Body of pancreas (tissue), 4 donors: ENCODE measurements at regions not wholly inside any gene's neighbourhood (a gene's known extent, or its start where the extent isn't known, plus 50 kb on each side); places are given as distances from the start of the nearest gene placed in this dataset.

Source experiments
- CTCF ChIP-seq, 7 experiments: fragments of 450-650 bp in 4 of 7; fragments of 200-600 bp in 3 of 7; sonication (generic) in 3 of 7; IDR thresholded peaks; one replicate each; pipeline ENCODE4 v1.5.1; 2016 to 2019; ENCODE audit warnings: antibody characterized with exemption in 7 of 7
- POLR2A ChIP-seq, 3 donors: fragments of 450-650 bp; IDR thresholded peaks; one replicate each; pipeline ENCODE4 v1.6.1; 2016; ENCODE audit warnings: antibody characterized with exemption in 3 of 3, mild to moderate bottlenecking in 2 of 3

DNA sequence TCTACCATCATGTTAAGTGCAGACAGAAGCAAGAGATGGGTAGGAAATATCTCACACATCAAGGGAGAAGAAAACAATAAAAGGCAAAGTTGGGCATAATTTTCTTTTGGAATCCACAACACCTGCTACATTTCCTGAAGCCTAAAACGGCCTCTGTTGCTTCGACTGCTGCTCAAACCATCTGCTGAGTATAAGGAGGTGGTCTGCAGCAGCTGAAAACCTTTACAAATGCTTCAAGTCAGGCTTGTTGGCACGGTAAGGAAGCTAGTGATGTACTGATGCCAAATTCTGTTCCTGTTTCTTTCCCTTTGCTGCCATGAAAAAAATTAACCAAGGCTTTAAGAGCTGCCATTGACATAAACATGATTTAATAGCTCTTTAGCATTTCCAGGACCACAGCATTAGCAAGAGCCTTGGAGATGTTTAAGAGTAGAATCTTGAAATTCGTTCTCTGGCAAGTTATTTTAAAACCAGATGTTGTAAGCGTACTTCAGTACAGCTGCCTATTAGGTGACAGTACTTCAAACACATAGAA is 75.6 kb downstream of the DMRTA1 start:
- TF ChIP-seq POLR2A (IDR thresholded peaks at IDR 0.05) (no peak), CTCF (IDR thresholded peaks at IDR 0.05) (no peak)
